ENCODE measurements at regions not wholly inside any gene's neighbourhood (a gene's known extent, or its start where the extent isn't known, plus 50 kb on each side); places are given as distances from the start of the nearest gene placed in this dataset.

GRCh38 chr5:90054612-90055011 is 354.9 kb downstream of the CETN3 start:
- intact Hi-C loops (cut with micrococcal nuclease): no loop called here
- POLR2A ChIA-PET (ENCODE audit: unreplicated experiment): no interaction called here
- no peaks in the 10 kb centered on the region for H3K9me1 ChIP-seq (ENCODE audit: insufficient read depth, low read length)
- no peak overlapping the region for H3K56ac ChIP-seq (ENCODE audit: extremely low read depth, insufficient read depth, low read length)
- H3K14ac ChIP-seq (replicated peaks; ENCODE audit: low read depth, low read length): no peak overlapping the region
- no peaks in the 10 kb centered on the region for H3K27me3 ChIP-seq (ENCODE audit: control insufficient read depth, insufficient read depth, low read length)
- no peak for DNase-seq
- H2BK20ac ChIP-seq (ENCODE audit: low read depth, low read length): no peak overlapping the region
- no peak overlapping the region for H3K4me2 ChIP-seq (ENCODE audit: low read depth, low read length)
- TF ChIP-seq NFE2L2 (IDR thresholded peaks at IDR 0.05; ENCODE audit: low read depth, low read length) (no peak), POLR2A (IDR thresholded peaks at IDR 0.05; ENCODE audit: low read depth, low read length) (no peak), CHD1 (IDR thresholded peaks at IDR 0.05; ENCODE audit: low read depth, low read length) (no peak), MXI1 (IDR thresholded peaks at IDR 0.05; ENCODE audit: borderline replicate concordance, low read depth, low read length) (no peak)
- peaks cover 5% of the 10 kb centered on the region; the same call in 1 of the 2 replicates for H3K9me3 ChIP-seq (ENCODE audit: control insufficient read depth, insufficient read depth, low read length)
- H3K23ac ChIP-seq (ENCODE audit: low read depth, low read length): no peak overlapping the region
- no TSS peak for BruUV-seq (replicated peaks)
- no peak overlapping the region for H2AFZ ChIP-seq (replicated peaks; ENCODE audit: low read length, poor library complexity)
- no peak overlapping the region for H3K4ac ChIP-seq (ENCODE audit: low read depth, low read length)
- in situ Hi-C loops (cut with MboI; ENCODE audit: low sequenced_read_pairs): no loop called here
- dilution Hi-C loops (cut with HindIII; ENCODE audit: low sequenced_read_pairs, unreplicated experiment): no loop called here
- H4K8ac ChIP-seq (ENCODE audit: low read depth in 2 of 2, low read length in 2 of 2): no peak overlapping the region
- no peaks in the 10 kb centered on the region for H3K79me1 ChIP-seq (ENCODE audit: low read depth in 1 of 2, low read length in 2 of 2)
- CTCF ChIA-PET: no interaction called here
- no peak overlapping the region for H4K5ac ChIP-seq (ENCODE audit: low read depth, low read length)
- no peak overlapping the region for H2BK15ac ChIP-seq (ENCODE audit: low read depth, low read length)
- H3K4me3 ChIP-seq (ENCODE audit: insufficient read depth, low read depth, low read length): no peak overlapping the region
- H4K20me1 ChIP-seq (ENCODE audit: insufficient read depth, low read length): no peaks in the 10 kb centered on the region
- no peak overlapping the region for H3K9ac ChIP-seq (ENCODE audit: low read depth, low read length)
- no peak overlapping the region for H4K91ac ChIP-seq (ENCODE audit: insufficient read depth, low read depth, low read length)
- no peaks in the 10 kb centered on the region for H3K4me1 ChIP-seq (ENCODE audit: control insufficient read depth, insufficient read depth, low read length)
- H3K36me3 ChIP-seq (ENCODE audit: control insufficient read depth, insufficient read depth, low read length): no peaks in the 10 kb centered on the region
- no peak for ATAC-seq (ENCODE audit: low read depth)
- H3K18ac ChIP-seq (ENCODE audit: low read depth, low read length): no peak overlapping the region
- H2AK5ac ChIP-seq (ENCODE audit: low read depth, low read length): no peak overlapping the region
- H2AK9ac ChIP-seq (replicated peaks; ENCODE audit: low read depth, low read length, poor library complexity): no peak overlapping the region
- no CpG with 5 or more reads among the region's 3 CpGs for WGBS, 2 experiments (ENCODE audit: extremely low coverage in 2 of 2, insufficient read length in 1 of 2)
- H2BK5ac ChIP-seq (ENCODE audit: low read depth, low read length, poor library complexity, severe bottlenecking): no peak overlapping the region
- H2BK120ac ChIP-seq (ENCODE audit: low read depth, low read length): no peak overlapping the region
- no peak overlapping the region for H3K27ac ChIP-seq (ENCODE audit: insufficient read depth, low read length)
